Keratinocyte (primary cell): ENCODE measurements at regions not wholly inside any gene's neighbourhood (a gene's known extent, or its start where the extent isn't known, plus 50 kb on each side); places are given as distances from the start of the nearest gene placed in this dataset.

Experiments used
- EZH2 ChIP-seq: IDR thresholded peaks from one replicate; pipeline ENCODE4 v1.6.1; 2012; ENCODE audit warnings: inconsistent platforms, mild to moderate bottlenecking, low read length, moderate library complexity
- TF ChIP-seq, protein P1 (sequence below), 3 experiments: IDR thresholded peaks in 1 of 3; conservative IDR thresholded peaks in 1 of 3; optimal IDR thresholded peaks in 1 of 3; 2 replicates in 2 of 3; 3 replicates in 1 of 3; pipeline versions ENCODE3 to v1.5.1; 2011; ENCODE audit warnings: low read length in 3 of 3, mild to moderate bottlenecking in 3 of 3, moderate library complexity in 2 of 3, control low read depth in 1 of 3, inconsistent platforms in 1 of 3; ENCODE audit not compliant: insufficient read depth in 2 of 3; ENCODE audit errors: extremely low read depth in 1 of 3

DNA sequence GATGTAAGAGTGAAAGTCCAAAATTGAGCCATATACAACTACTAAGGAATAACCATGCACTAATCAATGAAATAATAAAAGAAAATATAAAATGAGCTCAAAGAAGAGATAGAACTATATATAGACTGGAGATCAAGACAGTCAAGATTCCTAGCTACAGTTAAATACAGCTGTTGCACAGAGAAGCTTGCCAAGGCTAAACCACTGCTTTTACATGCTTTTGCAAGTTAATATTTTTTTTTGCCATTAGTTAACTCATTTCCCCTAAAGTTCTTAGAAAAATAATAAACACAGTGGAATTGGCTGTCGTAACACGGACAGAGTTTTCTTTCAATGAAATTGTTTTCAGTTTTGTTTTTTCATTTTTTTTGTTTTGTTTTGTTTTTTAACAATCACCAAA is 123.0 kb downstream of the VGLL3 start:
- TF ChIP-seq, protein P1, sequence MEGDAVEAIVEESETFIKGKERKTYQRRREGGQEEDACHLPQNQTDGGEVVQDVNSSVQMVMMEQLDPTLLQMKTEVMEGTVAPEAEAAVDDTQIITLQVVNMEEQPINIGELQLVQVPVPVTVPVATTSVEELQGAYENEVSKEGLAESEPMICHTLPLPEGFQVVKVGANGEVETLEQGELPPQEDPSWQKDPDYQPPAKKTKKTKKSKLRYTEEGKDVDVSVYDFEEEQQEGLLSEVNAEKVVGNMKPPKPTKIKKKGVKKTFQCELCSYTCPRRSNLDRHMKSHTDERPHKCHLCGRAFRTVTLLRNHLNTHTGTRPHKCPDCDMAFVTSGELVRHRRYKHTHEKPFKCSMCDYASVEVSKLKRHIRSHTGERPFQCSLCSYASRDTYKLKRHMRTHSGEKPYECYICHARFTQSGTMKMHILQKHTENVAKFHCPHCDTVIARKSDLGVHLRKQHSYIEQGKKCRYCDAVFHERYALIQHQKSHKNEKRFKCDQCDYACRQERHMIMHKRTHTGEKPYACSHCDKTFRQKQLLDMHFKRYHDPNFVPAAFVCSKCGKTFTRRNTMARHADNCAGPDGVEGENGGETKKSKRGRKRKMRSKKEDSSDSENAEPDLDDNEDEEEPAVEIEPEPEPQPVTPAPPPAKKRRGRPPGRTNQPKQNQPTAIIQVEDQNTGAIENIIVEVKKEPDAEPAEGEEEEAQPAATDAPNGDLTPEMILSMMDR (optimal IDR thresholded peaks at IDR 0.05 in 1 of 3, IDR thresholded peaks at IDR 0.05 in 1 of 3, conservative IDR thresholded peaks at IDR 0.05 in 1 of 3; ENCODE audit: extremely low read depth in 1 of 3, insufficient read depth in 2 of 3, low read length in 3 of 3): no peak
- no peak for TF ChIP-seq EZH2
